ENCODE measurements at regions not wholly inside any gene's neighbourhood (a gene's known extent, or its start where the extent isn't known, plus 50 kb on each side); places are given as distances from the start of the nearest gene placed in this dataset.

DNA sequence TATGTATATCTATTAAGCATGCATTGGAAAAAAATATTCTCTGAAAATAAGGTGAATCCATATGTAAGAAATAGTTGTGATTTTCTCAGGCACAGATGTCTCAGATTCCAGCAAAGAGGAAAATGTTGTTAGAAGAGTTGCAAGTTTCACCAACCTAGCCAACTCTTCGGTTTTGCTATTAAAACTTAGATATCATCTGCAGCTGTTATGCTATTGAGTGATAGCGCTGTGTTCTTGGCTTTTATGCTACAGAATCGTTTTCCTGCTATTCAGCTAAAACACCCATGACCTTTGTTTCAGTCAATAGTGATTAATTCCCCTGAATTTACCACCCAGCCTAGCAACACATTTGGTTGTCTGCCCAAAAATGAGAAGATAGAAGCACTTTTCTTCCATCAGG lies 795.6 kb upstream of the ANO3 start:
- Histone ChIP-seq H3K4me3 (no peak overlapping the region), H3K4me1 (replicated peaks in 1 of 2) (no peaks in the 10 kb centered on the region), H3K9me3 (replicated peaks in 1 of 3) (no peaks in the 10 kb centered on the region), H3K27ac (no peak overlapping the region), H3K36me3 (replicated peaks in 1 of 2) (no peaks in the 10 kb centered on the region), H3K27me3 (no peaks in the 10 kb centered on the region)
- TF ChIP-seq POLR2A (IDR thresholded peaks at IDR 0.05): no peak
- TF ChIP-seq, protein P1, sequence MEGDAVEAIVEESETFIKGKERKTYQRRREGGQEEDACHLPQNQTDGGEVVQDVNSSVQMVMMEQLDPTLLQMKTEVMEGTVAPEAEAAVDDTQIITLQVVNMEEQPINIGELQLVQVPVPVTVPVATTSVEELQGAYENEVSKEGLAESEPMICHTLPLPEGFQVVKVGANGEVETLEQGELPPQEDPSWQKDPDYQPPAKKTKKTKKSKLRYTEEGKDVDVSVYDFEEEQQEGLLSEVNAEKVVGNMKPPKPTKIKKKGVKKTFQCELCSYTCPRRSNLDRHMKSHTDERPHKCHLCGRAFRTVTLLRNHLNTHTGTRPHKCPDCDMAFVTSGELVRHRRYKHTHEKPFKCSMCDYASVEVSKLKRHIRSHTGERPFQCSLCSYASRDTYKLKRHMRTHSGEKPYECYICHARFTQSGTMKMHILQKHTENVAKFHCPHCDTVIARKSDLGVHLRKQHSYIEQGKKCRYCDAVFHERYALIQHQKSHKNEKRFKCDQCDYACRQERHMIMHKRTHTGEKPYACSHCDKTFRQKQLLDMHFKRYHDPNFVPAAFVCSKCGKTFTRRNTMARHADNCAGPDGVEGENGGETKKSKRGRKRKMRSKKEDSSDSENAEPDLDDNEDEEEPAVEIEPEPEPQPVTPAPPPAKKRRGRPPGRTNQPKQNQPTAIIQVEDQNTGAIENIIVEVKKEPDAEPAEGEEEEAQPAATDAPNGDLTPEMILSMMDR (IDR thresholded peaks at IDR 0.05): no peak
- intact Hi-C loops (cut with DNase I): no loop called here
- DNase-seq: no peak
- WGBS, 4 donors: 45 to 60% (median 54%) methylated on average over 3 of the region's 3 CpGs

DNA sequence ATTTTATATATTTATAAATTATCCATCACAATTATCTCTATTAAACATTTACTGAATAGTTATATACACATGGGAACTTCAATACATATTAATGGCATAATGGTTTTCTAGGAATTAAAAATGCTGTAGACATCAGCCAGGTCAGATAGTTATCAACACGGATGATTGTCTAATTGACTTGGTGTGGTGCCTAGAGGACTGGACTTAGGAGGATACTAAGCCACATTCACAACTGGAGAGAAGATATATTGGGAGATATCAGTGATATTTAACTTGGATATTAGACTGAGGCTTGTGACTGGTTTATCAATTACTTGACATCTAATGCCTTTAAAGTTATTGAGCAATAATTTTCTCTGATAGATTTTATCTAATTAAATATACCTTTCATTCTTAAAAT lies 794.5 kb upstream of the ANO3 start:
- WGBS, 4 donors: 44 to 85% (median 74%) methylated on average over 1 of the region's 1 CpG
- intact Hi-C loops (cut with DNase I): no loop called here
- H3K27ac ChIP-seq: no peak overlapping the region
- H3K36me3 ChIP-seq (replicated peaks in 1 of 2): no peaks in the 10 kb centered on the region
- no peaks in the 10 kb centered on the region for H3K9me3 ChIP-seq (replicated peaks in 1 of 3)
- H3K4me3 ChIP-seq: no peak overlapping the region
- H3K27me3 ChIP-seq: no peaks in the 10 kb centered on the region
- no peaks in the 10 kb centered on the region for H3K4me1 ChIP-seq (replicated peaks in 1 of 2)
- no peak for TF ChIP-seq POLR2A (IDR thresholded peaks at IDR 0.05)
- TF ChIP-seq, protein P1 (IDR thresholded peaks at IDR 0.05): no peak
- DNase-seq: no peak

DNA sequence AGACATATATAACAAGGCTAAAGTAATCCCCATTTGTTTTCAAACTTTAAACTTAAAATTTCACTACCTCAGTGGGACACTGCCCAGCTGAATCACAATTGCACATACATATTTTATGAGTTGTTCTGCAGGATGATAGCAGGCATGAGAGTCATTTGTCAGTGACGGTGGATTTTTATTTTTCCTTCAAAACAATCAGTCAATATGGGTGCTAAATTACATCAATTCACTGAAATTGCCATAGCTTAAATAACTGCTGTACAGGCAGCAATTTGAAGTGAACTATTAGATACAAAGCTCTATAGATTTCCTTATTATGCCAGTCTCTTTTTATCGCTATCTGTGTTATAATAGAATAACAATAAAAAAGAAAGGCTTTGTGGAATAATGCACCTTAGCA lies 784.6 kb upstream of the ANO3 start:
- no peaks in the 10 kb centered on the region for H3K9me3 ChIP-seq (replicated peaks in 1 of 3)
- H3K4me1 ChIP-seq (replicated peaks in 1 of 2): no peaks in the 10 kb centered on the region
- H3K27ac ChIP-seq: no peak overlapping the region
- no peaks in the 10 kb centered on the region for H3K27me3 ChIP-seq
- no peaks in the 10 kb centered on the region for H3K36me3 ChIP-seq (replicated peaks in 1 of 2)
- no peak for DNase-seq
- WGBS, 4 donors: 85 to 93% (median 89%) methylated on average over 2 of the region's 2 CpGs
- no peak for TF ChIP-seq POLR2A (IDR thresholded peaks at IDR 0.05)
- TF ChIP-seq, protein P1 (IDR thresholded peaks at IDR 0.05): no peak
- intact Hi-C loops (cut with DNase I): no loop called here
- no peak overlapping the region for H3K4me3 ChIP-seq

DNA sequence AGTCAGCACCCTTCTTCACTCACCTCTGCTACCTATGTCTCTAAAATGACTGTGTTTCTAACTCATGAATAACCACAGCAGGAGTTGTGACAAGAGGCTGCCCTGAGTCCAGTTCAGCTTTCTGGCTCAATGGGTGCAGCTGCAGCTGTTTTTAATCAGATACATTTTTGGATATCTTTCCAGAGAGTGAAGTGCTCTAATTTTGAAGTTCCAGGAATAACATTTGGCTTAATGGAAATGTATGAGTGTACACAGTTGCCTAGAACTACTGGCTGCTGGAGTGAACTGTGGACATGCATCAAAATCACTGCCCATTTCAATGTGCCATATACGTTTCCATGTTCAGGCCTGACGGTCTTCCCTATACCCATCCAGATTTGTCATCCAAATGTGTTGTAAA lies 769.5 kb upstream of the ANO3 start:
- intact Hi-C loops (cut with DNase I): no loop called here
- TF ChIP-seq, protein P1 (IDR thresholded peaks at IDR 0.05): no peak
- H3K4me3 ChIP-seq: no peak overlapping the region
- no peaks in the 10 kb centered on the region for H3K27me3 ChIP-seq
- no peak for DNase-seq
- H3K27ac ChIP-seq: no peak overlapping the region
- no peaks in the 10 kb centered on the region for H3K36me3 ChIP-seq (replicated peaks in 1 of 2)
- no peaks in the 10 kb centered on the region for H3K9me3 ChIP-seq (replicated peaks in 1 of 3)
- 55 to 69% (median 60%) methylated on average over 2 of the region's 2 CpGs for WGBS, 4 donors
- H3K4me1 ChIP-seq (replicated peaks in 1 of 2): no peaks in the 10 kb centered on the region

Measured in adrenal gland (tissue), 9 donors.